ENCODE measurements at regions not wholly inside any gene's neighbourhood (a gene's known extent, or its start where the extent isn't known, plus 50 kb on each side); places are given as distances from the start of the nearest gene placed in this dataset.

DNA sequence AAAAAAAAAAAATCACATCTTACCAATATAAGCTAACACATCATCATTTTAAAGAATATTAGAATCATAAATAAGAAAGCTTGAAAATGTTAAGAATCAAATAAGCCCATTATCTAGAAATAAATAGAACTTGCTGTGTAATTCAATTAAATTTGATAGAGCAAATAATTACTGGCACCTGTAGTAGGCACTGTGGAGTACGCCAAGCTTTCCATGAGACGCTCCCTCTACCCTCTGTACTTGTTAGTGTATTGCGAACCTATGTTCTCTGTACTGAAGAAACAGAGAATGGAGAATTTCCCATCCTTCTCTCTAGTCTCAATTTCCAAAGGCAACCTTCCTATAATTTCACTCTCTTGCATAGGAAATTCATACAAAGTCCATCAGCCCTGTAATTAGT is 61.7 kb upstream of the HAND2 start:
- Histone ChIP-seq H3K4me3 (no peak overlapping the region), H3K9me3 (replicated peaks) (no peaks in the 10 kb centered on the region), H3K4me1 (replicated peaks) (no peaks in the 10 kb centered on the region), H3K36me3 (no peaks in the 10 kb centered on the region), H3K27ac (no peak overlapping the region), H3K27me3 (replicated peaks) (peaks cover 2% of the 10 kb centered on the region; the same call in 1 of the 2 replicates)
- no peak for DNase-seq (ENCODE audit: low read depth in 1 of 2, low spot score in 2 of 2)

DNA sequence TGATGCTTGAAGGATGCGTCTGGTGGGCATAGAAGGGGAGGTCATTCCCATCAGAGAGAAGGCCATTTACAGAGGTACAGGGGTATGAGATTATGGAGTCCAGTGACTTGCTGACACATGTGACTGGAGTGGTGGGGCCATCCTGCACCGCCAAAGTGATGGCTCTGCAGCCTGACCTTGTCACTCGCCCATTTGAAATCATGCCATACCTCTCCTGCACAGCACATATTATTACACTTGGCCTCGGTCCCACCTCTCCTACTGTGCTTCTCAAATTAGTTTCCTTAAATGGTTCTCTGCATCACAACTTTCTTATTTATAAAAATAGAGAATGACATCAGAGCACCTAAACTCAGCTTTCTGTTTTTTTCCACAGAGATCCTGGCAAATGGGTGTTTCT is 60.7 kb upstream of the HAND2 start:
- no peak overlapping the region for H3K27ac ChIP-seq

GRCh38 chr4:173585876-173586572 is 56.0 kb upstream of the HAND2 start:
- H3K27me3 ChIP-seq (replicated peaks) = peaks cover 8% of the 10 kb centered on the region
- H3K27ac ChIP-seq = no peak overlapping the region
- no peaks in the 10 kb centered on the region for H3K36me3 ChIP-seq
- DNase-seq (ENCODE audit: low read depth in 1 of 2, low spot score in 2 of 2) = no peak
- H3K4me1 ChIP-seq (replicated peaks) = no peaks in the 10 kb centered on the region
- H3K9me3 ChIP-seq (replicated peaks) = no peaks in the 10 kb centered on the region
- no peak overlapping the region for H3K4me3 ChIP-seq

More for the DNA sequence above, 60.7 kb upstream of the HAND2 start:
- H3K4me1 ChIP-seq (replicated peaks) = no peaks in the 10 kb centered on the region
- H3K4me3 ChIP-seq = no peak overlapping the region
- DNase-seq (ENCODE audit: low read depth in 1 of 2, low spot score in 2 of 2) = no peak
- H3K36me3 ChIP-seq = no peaks in the 10 kb centered on the region
- peaks cover 8% of the 10 kb centered on the region for H3K27me3 ChIP-seq (replicated peaks)
- no peaks in the 10 kb centered on the region for H3K9me3 ChIP-seq (replicated peaks)

- Histone ChIP-seq H3K9me3 (replicated peaks) (no peaks in the 10 kb centered on the region), H3K27ac (no peak overlapping the region), H3K4me3 (no peak overlapping the region), H3K27me3 (replicated peaks) (peaks cover 8% of the 10 kb centered on the region), H3K4me1 (replicated peaks) (no peaks in the 10 kb centered on the region), H3K36me3 (no peaks in the 10 kb centered on the region)
- DNase-seq (ENCODE audit: low read depth in 1 of 2, low spot score in 2 of 2) = no peak
Observed at GRCh38 chr4:173584506-173584905, 54.5 kb upstream of the HAND2 start.
